A673 (cell line): ENCODE measurements at regions not wholly inside any gene's neighbourhood (a gene's known extent, or its start where the extent isn't known, plus 50 kb on each side); places are given as distances from the start of the nearest gene placed in this dataset.

Source experiments
- EZH2 ChIP-seq: fragments of 200-600 bp; sonication (generic); IDR thresholded peaks from 2 replicates; pipeline ENCODE4 v1.6.1; 2017; ENCODE audit warnings: borderline replicate concordance, low read depth, mild to moderate bottlenecking, mixed read lengths, antibody characterized with exemption, low read length; ENCODE audit not compliant: poor library complexity, severe bottlenecking
- TF ChIP-seq, protein P1 (sequence below): fragments of 300-800, 200-600 bp; sonication (generic); conservative IDR thresholded peaks from 2 replicates; pipeline ENCODE4 v1.5.1; 2017; ENCODE audit warnings: low read depth, mild to moderate bottlenecking, antibody characterized with exemption, low read length, moderate library complexity, mixed read lengths

DNA sequence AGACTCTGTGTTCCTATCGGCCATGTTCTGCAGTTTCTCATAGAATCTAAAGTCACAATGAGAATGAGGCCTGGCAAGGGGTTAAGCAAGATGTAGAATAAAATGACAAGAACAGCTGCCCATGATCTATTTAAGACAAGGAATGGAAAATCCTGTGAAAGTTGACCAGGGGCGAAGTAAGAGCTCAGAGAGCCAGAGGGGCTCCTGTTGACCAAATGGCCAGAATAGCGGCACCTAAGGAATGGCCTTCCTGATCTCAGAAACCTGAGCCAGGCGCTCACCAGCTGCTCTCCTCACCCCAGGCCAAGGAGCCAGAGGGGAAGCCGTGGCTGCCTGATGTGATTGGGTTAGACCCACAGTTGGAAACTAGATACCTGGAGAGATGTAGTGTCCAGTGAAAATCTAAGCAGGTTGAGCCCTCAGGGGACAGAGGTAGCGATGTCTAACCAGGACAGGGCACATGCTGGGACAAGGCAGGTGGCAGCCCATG is 106.1 kb upstream of the NDN start:
- TF ChIP-seq, protein P1, sequence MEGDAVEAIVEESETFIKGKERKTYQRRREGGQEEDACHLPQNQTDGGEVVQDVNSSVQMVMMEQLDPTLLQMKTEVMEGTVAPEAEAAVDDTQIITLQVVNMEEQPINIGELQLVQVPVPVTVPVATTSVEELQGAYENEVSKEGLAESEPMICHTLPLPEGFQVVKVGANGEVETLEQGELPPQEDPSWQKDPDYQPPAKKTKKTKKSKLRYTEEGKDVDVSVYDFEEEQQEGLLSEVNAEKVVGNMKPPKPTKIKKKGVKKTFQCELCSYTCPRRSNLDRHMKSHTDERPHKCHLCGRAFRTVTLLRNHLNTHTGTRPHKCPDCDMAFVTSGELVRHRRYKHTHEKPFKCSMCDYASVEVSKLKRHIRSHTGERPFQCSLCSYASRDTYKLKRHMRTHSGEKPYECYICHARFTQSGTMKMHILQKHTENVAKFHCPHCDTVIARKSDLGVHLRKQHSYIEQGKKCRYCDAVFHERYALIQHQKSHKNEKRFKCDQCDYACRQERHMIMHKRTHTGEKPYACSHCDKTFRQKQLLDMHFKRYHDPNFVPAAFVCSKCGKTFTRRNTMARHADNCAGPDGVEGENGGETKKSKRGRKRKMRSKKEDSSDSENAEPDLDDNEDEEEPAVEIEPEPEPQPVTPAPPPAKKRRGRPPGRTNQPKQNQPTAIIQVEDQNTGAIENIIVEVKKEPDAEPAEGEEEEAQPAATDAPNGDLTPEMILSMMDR = no peak
- no peak for TF ChIP-seq EZH2
